Left ventricle myocardium inferior (tissue), 1 donor: ENCODE measurements at regions not wholly inside any gene's neighbourhood (a gene's known extent, or its start where the extent isn't known, plus 50 kb on each side); places are given as distances from the start of the nearest gene placed in this dataset.

Source experiments
- DNase-seq: peaks from one replicate; pipeline ENCODE4 v3.0.0-alpha.2; 2020
- H3K27ac ChIP-seq: fragments of 200-600 bp; replicated peaks from 2 replicates; pipeline ENCODE4 v1.8.0; 2021
- H3K27me3 ChIP-seq: fragments of 200-600 bp; 2 replicates; pipeline ENCODE4 v1.8.0; 2021; ENCODE audit warnings: low read depth
- H3K36me3 ChIP-seq: fragments of 200-600 bp; 2 replicates; pipeline ENCODE4 v1.8.0; 2021
- H3K4me1 ChIP-seq: fragments of 200-600 bp; 2 replicates; pipeline ENCODE4 v1.8.0; 2021
- H3K4me3 ChIP-seq: fragments of 200-600 bp; 2 replicates; pipeline ENCODE4 v1.8.0; 2021; ENCODE audit warnings: mild to moderate bottlenecking, moderate library complexity
- H3K9me3 ChIP-seq: fragments of 200-600 bp; replicated peaks from 2 replicates; pipeline ENCODE4 v1.8.0; 2021
- intact Hi-C: fragments of 100-400 bp; cut with micrococcal nuclease; formaldehyde crosslinking; loops from one replicate; pipeline ENCODE4 v1.11.0; 2022
- TF ChIP-seq, protein P1 (sequence below): fragments of 200-600 bp; IDR thresholded peaks from 2 replicates; pipeline ENCODE4 v1.8.0; 2021; ENCODE audit warnings: antibody characterized with exemption, mild to moderate bottlenecking, borderline replicate concordance
- donor health status: DM: no; HTN: yes; CAD: no; lungs with severe emphysema.

DNA sequence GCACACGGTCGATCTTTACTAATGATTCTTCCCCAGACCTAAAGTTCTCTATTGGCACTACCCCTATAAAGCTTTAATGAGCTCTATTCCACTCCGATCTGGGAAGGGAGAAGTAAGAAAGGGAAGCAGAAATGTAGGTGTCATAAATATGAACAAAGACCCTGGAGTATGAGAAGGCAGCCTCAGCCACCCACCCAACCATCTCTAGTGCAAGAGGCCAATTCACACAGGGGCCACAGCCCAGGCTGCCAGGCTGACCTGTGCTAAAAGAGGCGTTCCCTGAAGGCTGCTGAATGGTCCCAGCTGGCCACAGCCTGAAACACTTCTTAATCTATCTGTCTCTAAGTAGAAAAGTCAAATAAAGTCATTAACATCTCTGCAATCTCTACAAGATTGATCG, 60.1 kb upstream of the ACTR3 start:
- intact Hi-C loops = no loop called here
- DNase-seq = no peak
- Histone ChIP-seq H3K27ac (no peak overlapping the region), H3K4me1 (no peaks in the 10 kb centered on the region), H3K4me3 (no peak overlapping the region), H3K36me3 (no peaks in the 10 kb centered on the region), H3K9me3 (no peaks in the 10 kb centered on the region), H3K27me3 (no peaks in the 10 kb centered on the region)
- TF ChIP-seq, protein P1, sequence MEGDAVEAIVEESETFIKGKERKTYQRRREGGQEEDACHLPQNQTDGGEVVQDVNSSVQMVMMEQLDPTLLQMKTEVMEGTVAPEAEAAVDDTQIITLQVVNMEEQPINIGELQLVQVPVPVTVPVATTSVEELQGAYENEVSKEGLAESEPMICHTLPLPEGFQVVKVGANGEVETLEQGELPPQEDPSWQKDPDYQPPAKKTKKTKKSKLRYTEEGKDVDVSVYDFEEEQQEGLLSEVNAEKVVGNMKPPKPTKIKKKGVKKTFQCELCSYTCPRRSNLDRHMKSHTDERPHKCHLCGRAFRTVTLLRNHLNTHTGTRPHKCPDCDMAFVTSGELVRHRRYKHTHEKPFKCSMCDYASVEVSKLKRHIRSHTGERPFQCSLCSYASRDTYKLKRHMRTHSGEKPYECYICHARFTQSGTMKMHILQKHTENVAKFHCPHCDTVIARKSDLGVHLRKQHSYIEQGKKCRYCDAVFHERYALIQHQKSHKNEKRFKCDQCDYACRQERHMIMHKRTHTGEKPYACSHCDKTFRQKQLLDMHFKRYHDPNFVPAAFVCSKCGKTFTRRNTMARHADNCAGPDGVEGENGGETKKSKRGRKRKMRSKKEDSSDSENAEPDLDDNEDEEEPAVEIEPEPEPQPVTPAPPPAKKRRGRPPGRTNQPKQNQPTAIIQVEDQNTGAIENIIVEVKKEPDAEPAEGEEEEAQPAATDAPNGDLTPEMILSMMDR = no peak

GRCh38 chr2:113829270-113829669, 60.6 kb upstream of the ACTR3 start:
- intact Hi-C loops = no loop called here
- Histone ChIP-seq H3K27me3 (no peaks in the 10 kb centered on the region), H3K27ac (no peak overlapping the region), H3K4me3 (no peak overlapping the region), H3K36me3 (no peaks in the 10 kb centered on the region), H3K9me3 (no peaks in the 10 kb centered on the region), H3K4me1 (no peaks in the 10 kb centered on the region)
- DNase-seq = no peak
- TF ChIP-seq, protein P1 = no peak

DNA sequence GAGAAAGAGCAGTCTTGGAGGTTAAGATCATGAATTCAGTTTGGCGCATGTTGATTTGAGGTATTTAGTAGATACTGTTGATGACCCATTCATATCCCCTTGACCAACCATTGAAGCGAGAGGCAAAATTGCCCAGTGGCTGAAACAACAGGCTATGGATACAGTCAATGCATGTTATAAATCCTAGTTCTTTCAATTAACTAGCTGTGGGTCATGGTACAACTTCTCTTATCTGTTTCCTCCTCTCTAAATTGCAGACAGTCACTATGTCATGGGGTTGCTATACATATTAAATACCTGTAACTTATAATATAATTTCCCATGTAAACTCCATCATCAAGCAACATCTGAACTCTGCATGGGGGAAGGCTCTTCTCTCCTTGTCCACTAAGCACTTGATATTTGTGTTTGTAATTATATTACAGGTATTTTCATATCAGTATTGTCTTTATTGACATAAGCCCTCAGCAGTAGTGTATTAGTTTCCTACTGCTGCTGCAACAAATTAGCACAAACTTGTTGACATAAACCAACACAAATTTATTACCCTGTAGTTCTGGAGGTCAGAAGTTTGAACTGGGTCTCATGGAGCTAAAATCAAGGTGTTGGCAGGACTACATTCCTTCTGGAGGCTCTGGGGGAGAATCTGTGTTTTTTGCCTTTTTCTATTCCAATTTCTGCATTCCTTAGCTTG, 61.7 kb upstream of the ACTR3 start:
- Histone ChIP-seq H3K9me3 (no peaks in the 10 kb centered on the region), H3K36me3 (no peaks in the 10 kb centered on the region), H3K4me1 (no peaks in the 10 kb centered on the region), H3K27ac (no peak overlapping the region), H3K4me3 (no peak overlapping the region), H3K27me3 (no peaks in the 10 kb centered on the region)
- TF ChIP-seq, protein P1 = no peak
- intact Hi-C loops = no loop called here
- DNase-seq = no peak

DNA sequence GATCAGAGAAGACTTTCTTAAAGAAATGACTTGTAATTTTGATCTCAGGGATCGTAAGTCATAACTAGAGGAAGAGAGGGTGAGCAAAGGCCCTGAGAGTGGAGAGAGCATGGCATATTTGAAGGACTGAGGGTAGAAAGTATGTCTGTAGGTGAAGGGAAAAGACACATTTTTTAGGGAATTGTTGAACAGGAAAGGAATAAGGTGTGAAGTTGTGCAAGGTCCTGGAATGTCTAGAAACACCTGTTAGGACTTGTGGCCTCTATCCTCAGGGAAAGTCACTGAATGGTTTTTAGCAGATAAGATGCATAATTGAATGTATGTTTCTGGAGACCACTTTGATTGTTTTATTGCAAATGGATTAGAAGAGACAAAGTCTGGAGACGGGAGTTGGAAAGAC, 62.5 kb upstream of the ACTR3 start:
- no peak for DNase-seq
- Histone ChIP-seq H3K4me1 (no peaks in the 10 kb centered on the region), H3K27me3 (no peaks in the 10 kb centered on the region), H3K4me3 (no peak overlapping the region), H3K36me3 (no peaks in the 10 kb centered on the region), H3K27ac (no peak overlapping the region), H3K9me3 (no peaks in the 10 kb centered on the region)
- TF ChIP-seq, protein P1 = no peak
- intact Hi-C loops = no loop called here

DNA sequence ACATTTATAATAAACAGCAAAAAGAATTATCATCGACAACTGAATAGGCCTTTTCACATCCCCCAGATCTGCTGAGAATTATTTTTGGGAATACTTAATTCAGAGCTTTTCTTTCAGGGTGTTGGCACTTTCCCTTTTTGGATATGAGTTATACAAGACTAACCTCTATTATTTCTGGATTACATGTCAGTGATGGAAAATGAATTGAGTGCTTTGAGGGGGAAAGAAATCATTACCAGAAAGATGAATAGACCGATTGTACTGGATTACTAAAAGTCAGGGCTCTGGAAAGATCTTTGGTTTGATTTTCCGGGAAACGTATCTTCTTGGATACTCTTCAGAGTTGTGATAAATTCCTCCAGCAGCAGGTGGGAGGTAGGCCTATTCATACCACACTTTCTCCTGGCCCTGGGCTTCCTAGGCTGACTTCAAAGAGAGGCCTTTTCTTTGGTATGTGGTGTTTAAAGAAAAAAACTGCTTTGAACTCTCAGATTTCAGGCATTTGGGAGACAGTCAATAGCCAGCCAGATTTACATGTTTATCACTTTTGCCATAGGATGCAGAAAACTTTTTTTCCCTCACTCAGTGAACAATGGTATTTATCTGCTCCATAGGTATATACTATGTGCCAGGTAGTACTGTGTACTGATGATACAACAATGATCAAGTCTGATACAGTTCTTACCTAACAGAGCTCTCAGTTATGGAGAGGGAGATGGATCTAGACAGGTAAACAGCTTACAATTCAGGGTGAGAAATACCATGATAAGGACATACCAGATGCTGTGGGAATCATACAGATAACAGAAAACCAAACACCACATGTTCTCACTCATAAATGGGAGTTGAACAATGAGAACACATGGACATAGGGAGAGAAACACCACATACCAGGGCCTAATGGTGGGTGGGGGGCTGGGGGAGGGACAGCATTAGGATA, 63.3 kb upstream of the ACTR3 start:
- DNase-seq = no peak
- no peak overlapping the region for H3K4me3 ChIP-seq
- H3K27ac ChIP-seq = no peak overlapping the region
- intact Hi-C loops = no loop called here
- no peaks in the 10 kb centered on the region for H3K27me3 ChIP-seq
- TF ChIP-seq, protein P1 = no peak
- H3K9me3 ChIP-seq = no peaks in the 10 kb centered on the region
- H3K4me1 ChIP-seq = no peaks in the 10 kb centered on the region
- no peaks in the 10 kb centered on the region for H3K36me3 ChIP-seq
